ENCODE measurements at regions not wholly inside any gene's neighbourhood (a gene's known extent, or its start where the extent isn't known, plus 50 kb on each side); places are given as distances from the start of the nearest gene placed in this dataset.
A peak's percentile ranks its signal among the peaks of the same experiment; 100 is the strongest.

- Mint-ChIP-seq H3K9me3 (peaks cover 2% of the 10 kb centered on the region), H3K4me1 (peaks cover 79% of the 10 kb centered on the region), H3K27me3 (peaks cover 22% of the 10 kb centered on the region), H3K27ac (peak overlapping the region; percentile 30), H3K36me3 (ENCODE audit: low read depth) (no peaks in the 10 kb centered on the region), H3K4me3 (no peak overlapping the region)
- CTCF ChIA-PET = no interaction called here
- DNase-seq (no peak), ATAC-seq (ENCODE audit: low read depth) (peak; percentile 41)
- intact Hi-C loops (cut with micrococcal nuclease) = loop anchor here (1.0 kb wide), 1 partner anchor 35 kb away; no protein-coding TSS in a partner anchor
- TF ChIP-seq CTCF (IDR thresholded peaks at IDR 0.05) = no peak
- POLR2A ChIA-PET = interaction anchor here (1.6 kb wide), 1 partner anchor 35 kb away, joined by 6 read pairs; no protein-coding TSS in a partner anchor
These were observed 103.3 kb upstream of the ID2 start for GRCh38 chr2:8578335-8579244.

- Mint-ChIP-seq H3K27me3 (peaks cover 17% of the 10 kb centered on the region), H3K27ac (peak overlapping the region; percentile 24), H3K9me3 (peaks cover 2% of the 10 kb centered on the region), H3K4me3 (no peak overlapping the region), H3K4me1 (peaks cover 76% of the 10 kb centered on the region), H3K36me3 (ENCODE audit: low read depth) (no peaks in the 10 kb centered on the region)
- DNase-seq (no peak), ATAC-seq (ENCODE audit: low read depth) (no peak)
- intact Hi-C loops (cut with micrococcal nuclease) = no loop called here
- ChIA-PET POLR2A (interaction anchor here (1.6 kb wide), 1 partner anchor 36 kb away, joined by 6 read pairs; no protein-coding TSS in a partner anchor), CTCF (no interaction called here)
- TF ChIP-seq CTCF (IDR thresholded peaks at IDR 0.05) = no peak
These were observed 102.3 kb upstream of the ID2 start for GRCh38 chr2:8579485-8580085.

- H3K27ac Mint-ChIP-seq = peak overlapping the region; percentile 20
- H3K4me1 Mint-ChIP-seq = peaks cover 69% of the 10 kb centered on the region
- peaks cover 9% of the 10 kb centered on the region for H3K27me3 Mint-ChIP-seq
- TF ChIP-seq CTCF (IDR thresholded peaks at IDR 0.05) = no peak
- ATAC-seq (ENCODE audit: low read depth) (no peak), DNase-seq (no peak)
- CTCF ChIA-PET = no interaction called here
- intact Hi-C loops (cut with micrococcal nuclease) = no loop called here
- POLR2A ChIA-PET = no interaction called here
- peaks cover 2% of the 10 kb centered on the region for H3K9me3 Mint-ChIP-seq
- no peak overlapping the region for H3K4me3 Mint-ChIP-seq
- H3K36me3 Mint-ChIP-seq (ENCODE audit: low read depth) = no peaks in the 10 kb centered on the region
These were observed 101.3 kb upstream of the ID2 start for GRCh38 chr2:8580316-8581233.

- no peak for ATAC-seq (ENCODE audit: low read depth)
- no peaks in the 10 kb centered on the region for H3K36me3 Mint-ChIP-seq (ENCODE audit: low read depth)
- H3K4me3 Mint-ChIP-seq = no peak overlapping the region
- ChIA-PET CTCF (no interaction called here), POLR2A (no interaction called here)
- peaks cover 69% of the 10 kb centered on the region for H3K4me1 Mint-ChIP-seq
- peaks cover 6% of the 10 kb centered on the region for H3K27me3 Mint-ChIP-seq
- H3K27ac Mint-ChIP-seq = no peak overlapping the region
- intact Hi-C loops (cut with micrococcal nuclease) = no loop called here
- H3K9me3 Mint-ChIP-seq = peaks cover 2% of the 10 kb centered on the region
- no peak for TF ChIP-seq CTCF (IDR thresholded peaks at IDR 0.05)
- DNase-seq = no peak
These were observed 100.7 kb upstream of the ID2 start for GRCh38 chr2:8581234-8581561.

All from activated B cell treated with CpG ODN at 0.5 μM for 24 hours (primary cell).